ENCODE measurements at regions not wholly inside any gene's neighbourhood (a gene's known extent, or its start where the extent isn't known, plus 50 kb on each side); places are given as distances from the start of the nearest gene placed in this dataset.

DNA sequence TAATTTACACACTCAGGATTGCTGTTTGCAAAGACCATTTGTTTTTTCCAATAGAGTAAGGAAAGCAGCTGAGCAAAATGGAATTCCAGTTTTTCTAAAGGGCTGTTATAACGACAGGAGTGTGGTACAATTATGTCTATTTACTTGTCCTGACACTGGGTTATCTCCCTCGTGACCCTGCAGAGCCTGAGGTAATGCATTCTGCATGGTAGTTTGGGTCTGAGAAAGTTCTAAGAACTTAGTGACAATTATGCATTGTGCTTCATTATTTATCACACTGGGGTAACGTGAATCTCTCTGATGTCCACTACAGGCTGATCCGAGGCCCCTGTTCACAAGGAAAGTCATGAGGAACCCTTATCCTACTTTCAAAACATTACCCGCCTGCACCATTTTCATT lies 50.7 kb upstream of the EDNRB start:
- Mint-ChIP-seq H3K36me3 (ENCODE audit: insufficient read depth, unreplicated experiment) (no peaks in the 10 kb centered on the region), H3K4me3 (ENCODE audit: unreplicated experiment) (no peak overlapping the region), H3K27me3 (ENCODE audit: insufficient read depth, unreplicated experiment) (no peaks in the 10 kb centered on the region), H3K27ac (ENCODE audit: low read depth, unreplicated experiment) (no peak overlapping the region), H3K9me3 (ENCODE audit: unreplicated experiment) (no peaks in the 10 kb centered on the region), H3K4me1 (ENCODE audit: insufficient read depth, unreplicated experiment) (no peaks in the 10 kb centered on the region)
- BruUV-seq (replicated peaks) = no TSS peak
- intact Hi-C loops (cut with micrococcal nuclease) = no loop called here
- POLR2A ChIA-PET = no interaction called here
- DNase-seq (ENCODE audit: unreplicated experiment) = no peak
- TF ChIP-seq, protein P1, sequence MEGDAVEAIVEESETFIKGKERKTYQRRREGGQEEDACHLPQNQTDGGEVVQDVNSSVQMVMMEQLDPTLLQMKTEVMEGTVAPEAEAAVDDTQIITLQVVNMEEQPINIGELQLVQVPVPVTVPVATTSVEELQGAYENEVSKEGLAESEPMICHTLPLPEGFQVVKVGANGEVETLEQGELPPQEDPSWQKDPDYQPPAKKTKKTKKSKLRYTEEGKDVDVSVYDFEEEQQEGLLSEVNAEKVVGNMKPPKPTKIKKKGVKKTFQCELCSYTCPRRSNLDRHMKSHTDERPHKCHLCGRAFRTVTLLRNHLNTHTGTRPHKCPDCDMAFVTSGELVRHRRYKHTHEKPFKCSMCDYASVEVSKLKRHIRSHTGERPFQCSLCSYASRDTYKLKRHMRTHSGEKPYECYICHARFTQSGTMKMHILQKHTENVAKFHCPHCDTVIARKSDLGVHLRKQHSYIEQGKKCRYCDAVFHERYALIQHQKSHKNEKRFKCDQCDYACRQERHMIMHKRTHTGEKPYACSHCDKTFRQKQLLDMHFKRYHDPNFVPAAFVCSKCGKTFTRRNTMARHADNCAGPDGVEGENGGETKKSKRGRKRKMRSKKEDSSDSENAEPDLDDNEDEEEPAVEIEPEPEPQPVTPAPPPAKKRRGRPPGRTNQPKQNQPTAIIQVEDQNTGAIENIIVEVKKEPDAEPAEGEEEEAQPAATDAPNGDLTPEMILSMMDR (IDR thresholded peaks at IDR 0.05; ENCODE audit: unreplicated experiment) = no peak
- CTCF ChIA-PET = interaction anchor here (0.7 kb wide), 1 partner anchor 8 kb away, joined by 3 read pairs; no protein-coding TSS in a partner anchor
